Testis (tissue), 2 donors: ENCODE measurements at regions not wholly inside any gene's neighbourhood (a gene's known extent, or its start where the extent isn't known, plus 50 kb on each side); places are given as distances from the start of the nearest gene placed in this dataset.

Experiments used
- CTCF ChIP-seq, 3 experiments: fragments of 450-650 bp in 2 of 3; fragments of 200-600 bp in 1 of 3; sonication (generic) in 1 of 3; IDR thresholded peaks; one replicate each; pipeline ENCODE4 v1.5.1; 2016 to 2019; ENCODE audit warnings: antibody characterized with exemption in 3 of 3, mild to moderate bottlenecking in 2 of 3, moderate library complexity in 1 of 3
- POLR2A ChIP-seq: fragments of 450-650 bp; IDR thresholded peaks from one replicate; pipeline ENCODE4 v1.6.1; 2017; ENCODE audit warnings: antibody characterized with exemption, mild to moderate bottlenecking, moderate library complexity

- TF ChIP-seq CTCF (IDR thresholded peaks at IDR 0.05) = no peak
- TF ChIP-seq POLR2A = no peak
These were observed 215.5 kb downstream of the ACTR3B start for GRCh38 chr7:152975076-152975475.
